Liver (tissue), 8 donors: ENCODE measurements at regions not wholly inside any gene's neighbourhood (a gene's known extent, or its start where the extent isn't known, plus 50 kb on each side); places are given as distances from the start of the nearest gene placed in this dataset.

ENCODE experiments used
- DNase-seq: peaks from one replicate; pipeline ENCODE4 v3.0.0-alpha.2; 2017; ENCODE audit warnings: low spot score
- H3K27ac ChIP-seq, 2 donors: one replicate each; pipeline ENCODE4 v1.7.0; 2013; ENCODE audit warnings: inconsistent platforms in 2 of 2, low read length in 2 of 2, control low read depth in 1 of 2, low read depth in 1 of 2, mild to moderate bottlenecking in 1 of 2
- H3K27me3 ChIP-seq, 4 donors: one replicate each; pipeline versions ENCODE4 v1.6.1 to v1.7.0; 2013; ENCODE audit warnings: low read length in 3 of 4, inconsistent platforms in 1 of 4, mild to moderate bottlenecking in 1 of 4, moderate library complexity in 1 of 4; ENCODE audit not compliant: control insufficient read depth in 4 of 4, insufficient read depth in 4 of 4
- H3K36me3 ChIP-seq, 4 donors: one replicate each; pipeline versions ENCODE4 v1.6.1 to v1.7.0; 2013; ENCODE audit warnings: low read length in 3 of 4, mild to moderate bottlenecking in 3 of 4, low read depth in 1 of 4, moderate library complexity in 1 of 4; ENCODE audit not compliant: control insufficient read depth in 4 of 4, insufficient read depth in 3 of 4
- H3K4me1 ChIP-seq, 4 donors: one replicate each; pipeline versions ENCODE4 v1.6.1 to v1.7.0; 2013; ENCODE audit warnings: low read length in 3 of 4, mild to moderate bottlenecking in 3 of 4, moderate library complexity in 1 of 4; ENCODE audit not compliant: control insufficient read depth in 4 of 4, insufficient read depth in 4 of 4
- H3K4me3 ChIP-seq, 3 donors: one replicate each; pipeline versions ENCODE4 v1.6.1 to v1.7.0; 2013; ENCODE audit warnings: low read length in 3 of 3, control low read depth in 1 of 3, low read depth in 1 of 3, mild to moderate bottlenecking in 1 of 3
- H3K9ac ChIP-seq, 2 donors: one replicate each; pipeline ENCODE4 v1.7.0; 2013; ENCODE audit warnings: low read length in 2 of 2, mild to moderate bottlenecking in 2 of 2, moderate library complexity in 2 of 2, control low read depth in 1 of 2, low read depth in 1 of 2
- H3K9me3 ChIP-seq, 4 donors: one replicate each; pipeline versions ENCODE4 v1.6.1 to v1.7.0; 2013; ENCODE audit warnings: low read length in 3 of 4; ENCODE audit not compliant: control insufficient read depth in 4 of 4
- ATF3 ChIP-seq: IDR thresholded peaks from 2 replicates; pipeline ENCODE4 v1.6.1; 2016; ENCODE audit warnings: antibody characterized with exemption
- CTCF ChIP-seq: fragments of 150-350 bp; IDR thresholded peaks from 2 replicates; pipeline ENCODE4 v1.5.1; 2017; ENCODE audit warnings: improper control_type of control experiment, low read depth, low read length; ENCODE audit not compliant: missing input control
- EGR1 ChIP-seq, 2 donors: IDR thresholded peaks; 2 replicates each; pipeline ENCODE4 v1.6.1; 2016 to 2018; ENCODE audit warnings: antibody characterized with exemption in 2 of 2, low read depth in 2 of 2
- FOXA1 ChIP-seq: IDR thresholded peaks from 2 replicates; pipeline ENCODE4 v1.6.1; 2016; ENCODE audit warnings: antibody characterized with exemption
- FOXA2 ChIP-seq: IDR thresholded peaks from 2 replicates; pipeline ENCODE4 v1.6.1; 2016; ENCODE audit warnings: antibody characterized with exemption
- GABPA ChIP-seq, 2 donors: IDR thresholded peaks in 1 of 2; conservative IDR thresholded peaks in 1 of 2; 2 replicates each; pipeline ENCODE4 v1.6.1; 2016; ENCODE audit warnings: antibody characterized with exemption in 2 of 2, mild to moderate bottlenecking in 1 of 2, moderate library complexity in 1 of 2
- HNF4A ChIP-seq, 2 donors: conservative IDR thresholded peaks; 2 replicates each; pipeline ENCODE4 v1.6.1; 2016; ENCODE audit warnings: antibody characterized with exemption in 2 of 2, mild to moderate bottlenecking in 2 of 2
- HNF4G ChIP-seq: IDR thresholded peaks from 2 replicates; pipeline ENCODE4 v1.6.1; 2016; ENCODE audit warnings: antibody characterized with exemption
- JUND ChIP-seq, 2 donors: IDR thresholded peaks; 2 replicates each; pipeline ENCODE4 v1.6.1; 2016; ENCODE audit warnings: antibody characterized with exemption in 2 of 2
- NR2F2 ChIP-seq: IDR thresholded peaks from 2 replicates; pipeline ENCODE4 v1.6.1; 2016; ENCODE audit warnings: antibody characterized with exemption
- RAD21 ChIP-seq, 2 donors: IDR thresholded peaks; 2 replicates each; pipeline ENCODE4 v1.6.1; 2016; ENCODE audit warnings: antibody characterized with exemption in 2 of 2, mild to moderate bottlenecking in 2 of 2
- REST ChIP-seq: IDR thresholded peaks from 2 replicates; pipeline ENCODE4 v1.6.1; 2016; ENCODE audit warnings: antibody characterized with exemption, mild to moderate bottlenecking
- RXRA ChIP-seq, 2 donors: IDR thresholded peaks; 2 replicates each; pipeline ENCODE4 v1.6.1; 2017 to 2018; ENCODE audit warnings: antibody characterized with exemption in 2 of 2, mild to moderate bottlenecking in 1 of 2
- SP1 ChIP-seq: IDR thresholded peaks from 2 replicates; pipeline ENCODE4 v1.6.1; 2018; ENCODE audit warnings: antibody characterized with exemption, mild to moderate bottlenecking
- TAF1 ChIP-seq: conservative IDR thresholded peaks from 2 replicates; pipeline ENCODE4 v1.6.1; 2016; ENCODE audit warnings: antibody characterized with exemption, mild to moderate bottlenecking
- YY1 ChIP-seq: IDR thresholded peaks from 2 replicates; pipeline ENCODE4 v1.6.1; 2016; ENCODE audit warnings: antibody characterized with exemption, mild to moderate bottlenecking
- whole genome bisulfite sequencing: extraction: QIAGEN DNeasy Blood & Tissue Kit; methylation state at CpG from one replicate; pipeline ENCODE4 v1.1.7; 2013; 5-methylcytosine and 5-hydroxymethylcytosine counted together
- TF ChIP-seq, protein P1 (sequence below): IDR thresholded peaks from 2 replicates; pipeline ENCODE4 v1.6.1; 2016; ENCODE audit warnings: antibody characterized with exemption
- TF ChIP-seq, protein P2 (sequence below): IDR thresholded peaks from 2 replicates; pipeline ENCODE4 v1.6.1; 2016; ENCODE audit warnings: antibody characterized with exemption
- donor health status: healthy.
- donor health status: healthy.
- donor health status: healthy.
- donor health status: healthy.
- donor health status: healthy.

- H3K27ac ChIP-seq, result no peak overlapping the region
- no peak overlapping the region for H3K9ac ChIP-seq
- H3K27me3 ChIP-seq, result no peaks in the 10 kb centered on the region
- peaks cover 0 to 8% (median 4%) of the 10 kb centered on the region in 4 donors for H3K4me1 ChIP-seq
- TF ChIP-seq HNF4A (conservative IDR thresholded peaks at IDR 0.05), result peak; percentile 72 to 83
- peak; percentile 50 for TF ChIP-seq YY1
- peak; percentile 6 for TF ChIP-seq SP1
- peak in 1 of 2 donors; percentile 35 for TF ChIP-seq RAD21 (IDR thresholded peaks at IDR 0.05)
- no peak for TF ChIP-seq CTCF
- no peak for TF ChIP-seq FOXA1
- peak; percentile 39 for TF ChIP-seq HNF4G
- TF ChIP-seq JUND (IDR thresholded peaks at IDR 0.05), result peak in 1 of 2 donors; percentile 46
- peak in 1 of 2 donors; percentile 67 for TF ChIP-seq RXRA (IDR thresholded peaks at IDR 0.05)
- DNase-seq, result no peak
- H3K4me3 ChIP-seq, result no peak overlapping the region
- H3K9me3 ChIP-seq, result no peaks in the 10 kb centered on the region
- no peaks in the 10 kb centered on the region for H3K36me3 ChIP-seq
- WGBS, result 61% methylated on average over 7 of the region's 7 CpGs
Measured at GRCh38 chr6:1187293-1188131, 124.4 kb upstream of the FOXQ1 start.

DNA sequence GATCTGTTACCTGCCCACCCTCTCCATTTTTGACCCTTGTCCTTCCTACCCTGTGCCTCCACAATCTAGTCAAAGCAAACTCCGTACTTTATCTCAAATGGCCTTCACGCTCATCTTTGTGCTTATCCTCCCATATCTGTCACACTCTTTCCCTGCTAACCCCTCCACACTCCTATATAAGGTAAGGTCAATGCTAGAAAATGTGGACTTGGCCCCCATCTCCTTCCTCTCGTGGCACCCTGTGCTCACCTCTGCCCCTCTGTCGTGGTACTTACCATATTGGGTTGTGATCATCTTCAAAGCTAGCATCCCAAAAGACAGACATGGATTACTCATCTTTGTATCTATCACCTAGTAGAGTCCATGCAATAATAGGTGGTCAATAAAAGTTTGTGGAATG, 127.6 kb upstream of the FOXQ1 start:
- Histone ChIP-seq H3K4me1 (peaks cover 0 to 8% (median 4%) of the 10 kb centered on the region in 4 donors), H3K27me3 (no peaks in the 10 kb centered on the region), H3K27ac (no peak overlapping the region), H3K9ac (no peak overlapping the region), H3K4me3 (no peak overlapping the region), H3K36me3 (no peaks in the 10 kb centered on the region), H3K9me3 (no peaks in the 10 kb centered on the region)
- WGBS, result 82% methylated on average over 4 of the region's 4 CpGs
- no peak for DNase-seq
- TF ChIP-seq GABPA (IDR thresholded peaks at IDR 0.05 in 1 of 2, conservative IDR thresholded peaks at IDR 0.05 in 1 of 2) (no peak), NR2F2 (no peak), FOXA1 (no peak), YY1 (no peak), HNF4G (no peak), RAD21 (IDR thresholded peaks at IDR 0.05) (no peak), ATF3 (no peak), TAF1 (no peak), FOXA2 (no peak), HNF4A (conservative IDR thresholded peaks at IDR 0.05) (no peak), REST (no peak), CTCF (no peak), RXRA (IDR thresholded peaks at IDR 0.05) (no peak), EGR1 (IDR thresholded peaks at IDR 0.05; ENCODE audit: low read depth in 2 of 2) (no peak), SP1 (no peak), JUND (IDR thresholded peaks at IDR 0.05) (no peak)
- TF ChIP-seq, protein P1, sequence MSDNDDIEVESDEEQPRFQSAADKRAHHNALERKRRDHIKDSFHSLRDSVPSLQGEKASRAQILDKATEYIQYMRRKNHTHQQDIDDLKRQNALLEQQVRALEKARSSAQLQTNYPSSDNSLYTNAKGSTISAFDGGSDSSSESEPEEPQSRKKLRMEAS, result no peak
- TF ChIP-seq, protein P2, sequence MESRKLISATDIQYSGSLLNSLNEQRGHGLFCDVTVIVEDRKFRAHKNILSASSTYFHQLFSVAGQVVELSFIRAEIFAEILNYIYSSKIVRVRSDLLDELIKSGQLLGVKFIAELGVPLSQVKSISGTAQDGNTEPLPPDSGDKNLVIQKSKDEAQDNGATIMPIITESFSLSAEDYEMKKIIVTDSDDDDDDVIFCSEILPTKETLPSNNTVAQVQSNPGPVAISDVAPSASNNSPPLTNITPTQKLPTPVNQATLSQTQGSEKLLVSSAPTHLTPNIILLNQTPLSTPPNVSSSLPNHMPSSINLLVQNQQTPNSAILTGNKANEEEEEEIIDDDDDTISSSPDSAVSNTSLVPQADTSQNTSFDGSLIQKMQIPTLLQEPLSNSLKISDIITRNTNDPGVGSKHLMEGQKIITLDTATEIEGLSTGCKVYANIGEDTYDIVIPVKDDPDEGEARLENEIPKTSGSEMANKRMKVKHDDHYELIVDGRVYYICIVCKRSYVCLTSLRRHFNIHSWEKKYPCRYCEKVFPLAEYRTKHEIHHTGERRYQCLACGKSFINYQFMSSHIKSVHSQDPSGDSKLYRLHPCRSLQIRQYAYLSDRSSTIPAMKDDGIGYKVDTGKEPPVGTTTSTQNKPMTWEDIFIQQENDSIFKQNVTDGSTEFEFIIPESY, result no peak
